ENCODE measurements at regions not wholly inside any gene's neighbourhood (a gene's known extent, or its start where the extent isn't known, plus 50 kb on each side); places are given as distances from the start of the nearest gene placed in this dataset.

- DNase-seq (ENCODE audit: low read depth in 1 of 2, low spot score in 1 of 2) = no peak
- Histone ChIP-seq H3K4me3 (replicated peaks; ENCODE audit: insufficient read depth, low read length) (no peak overlapping the region), H3K27me3 (ENCODE audit: insufficient read depth, poor library complexity, severe bottlenecking) (no peaks in the 10 kb centered on the region), H3K27ac (replicated peaks) (no peak overlapping the region)
- TF ChIP-seq POLR2AphosphoS5 (IDR thresholded peaks at IDR 0.05; ENCODE audit: low read depth) (no peak), GABPA (IDR thresholded peaks at IDR 0.05; ENCODE audit: low read depth) (no peak), CTCF (IDR thresholded peaks at IDR 0.05; ENCODE audit: insufficient read depth, low read length) (no peak), SPI1 (IDR thresholded peaks at IDR 0.05; ENCODE audit: borderline replicate concordance, low read depth) (no peak), REST (IDR thresholded peaks at IDR 0.05; ENCODE audit: insufficient replicate concordance, low read depth) (no peak)
Measured at GRCh38 chr10:10772411-10772810, 245.3 kb upstream of the CELF2 start.

- Histone ChIP-seq H3K27ac (replicated peaks) (no peak overlapping the region), H3K4me3 (replicated peaks; ENCODE audit: insufficient read depth, low read length) (no peak overlapping the region), H3K27me3 (ENCODE audit: insufficient read depth, poor library complexity, severe bottlenecking) (no peaks in the 10 kb centered on the region)
- no peak for DNase-seq (ENCODE audit: low read depth in 1 of 2, low spot score in 1 of 2)
- no peak for TF ChIP-seq POLR2AphosphoS5 (IDR thresholded peaks at IDR 0.05; ENCODE audit: low read depth)
- TF ChIP-seq SPI1 (IDR thresholded peaks at IDR 0.05; ENCODE audit: borderline replicate concordance, low read depth) = no peak
- TF ChIP-seq REST (IDR thresholded peaks at IDR 0.05; ENCODE audit: insufficient replicate concordance, low read depth) = no peak
- no peak for TF ChIP-seq CTCF (IDR thresholded peaks at IDR 0.05; ENCODE audit: insufficient read depth, low read length)
- TF ChIP-seq GABPA (IDR thresholded peaks at IDR 0.05; ENCODE audit: low read depth) = no peak
Measured at GRCh38 chr10:10772874-10773508, 244.7 kb upstream of the CELF2 start.

- Histone ChIP-seq H3K27ac (replicated peaks) (no peak overlapping the region), H3K4me3 (replicated peaks; ENCODE audit: insufficient read depth, low read length) (no peak overlapping the region), H3K27me3 (ENCODE audit: insufficient read depth, poor library complexity, severe bottlenecking) (no peaks in the 10 kb centered on the region)
- DNase-seq (ENCODE audit: low read depth in 1 of 2, low spot score in 1 of 2) = no peak
- no peak for TF ChIP-seq CTCF (IDR thresholded peaks at IDR 0.05; ENCODE audit: insufficient read depth, low read length)
- no peak for TF ChIP-seq SPI1 (IDR thresholded peaks at IDR 0.05; ENCODE audit: borderline replicate concordance, low read depth)
- TF ChIP-seq REST (IDR thresholded peaks at IDR 0.05; ENCODE audit: insufficient replicate concordance, low read depth) = no peak
- TF ChIP-seq POLR2AphosphoS5 (IDR thresholded peaks at IDR 0.05; ENCODE audit: low read depth) = no peak
- no peak for TF ChIP-seq GABPA (IDR thresholded peaks at IDR 0.05; ENCODE audit: low read depth)
Measured at GRCh38 chr10:10774416-10774815, 243.3 kb upstream of the CELF2 start.

Data from HL-60 (cell line).